ENCODE measurements at regions not wholly inside any gene's neighbourhood (a gene's known extent, or its start where the extent isn't known, plus 50 kb on each side); places are given as distances from the start of the nearest gene placed in this dataset.

DNA sequence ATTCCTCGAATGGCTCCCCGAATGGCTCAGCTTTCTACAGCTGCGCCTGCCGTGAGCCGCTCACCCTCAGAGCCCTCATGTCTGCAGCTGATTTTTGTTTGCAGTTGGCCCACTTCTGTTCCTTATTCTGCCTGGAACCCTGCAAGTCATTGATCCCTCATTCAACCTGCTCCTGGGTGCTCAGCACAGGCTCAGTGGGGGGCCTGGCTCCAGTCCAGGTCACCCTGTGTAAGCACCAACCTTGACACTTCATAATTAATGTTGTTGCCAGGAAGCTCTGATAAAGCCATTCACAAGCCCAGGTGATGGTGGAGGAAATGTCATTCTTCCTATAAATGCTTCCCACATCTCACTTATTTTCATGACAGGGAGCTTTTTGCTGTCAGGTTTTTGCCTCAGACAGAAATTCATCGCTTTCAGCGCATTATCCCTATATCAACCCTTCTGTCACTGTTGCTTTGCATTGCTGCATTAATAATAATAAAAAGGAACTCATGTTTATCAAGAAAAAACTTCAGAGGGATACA is 85.7 kb downstream of the F11 start:
- DNase-seq: no peak

DNA sequence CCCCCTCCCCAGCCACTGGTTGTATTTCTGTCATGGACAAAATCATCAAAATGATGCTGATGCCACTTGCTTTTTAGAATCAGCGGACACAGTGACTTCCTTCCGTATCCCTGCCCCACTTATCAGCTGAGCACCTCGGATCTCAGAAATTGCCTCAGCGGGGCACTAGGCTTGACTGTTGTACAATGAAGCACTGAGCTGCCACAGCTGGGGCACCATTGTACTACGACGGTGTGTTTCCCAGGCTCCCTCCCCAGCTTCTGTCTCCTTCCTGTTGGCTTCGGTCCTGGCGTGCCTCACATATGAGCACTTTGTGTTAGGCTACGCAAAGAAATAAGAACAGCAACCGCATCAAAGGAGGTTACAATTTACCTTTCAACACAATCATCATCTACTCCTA is 82.4 kb downstream of the F11 start:
- DNase-seq: no peak

DNA sequence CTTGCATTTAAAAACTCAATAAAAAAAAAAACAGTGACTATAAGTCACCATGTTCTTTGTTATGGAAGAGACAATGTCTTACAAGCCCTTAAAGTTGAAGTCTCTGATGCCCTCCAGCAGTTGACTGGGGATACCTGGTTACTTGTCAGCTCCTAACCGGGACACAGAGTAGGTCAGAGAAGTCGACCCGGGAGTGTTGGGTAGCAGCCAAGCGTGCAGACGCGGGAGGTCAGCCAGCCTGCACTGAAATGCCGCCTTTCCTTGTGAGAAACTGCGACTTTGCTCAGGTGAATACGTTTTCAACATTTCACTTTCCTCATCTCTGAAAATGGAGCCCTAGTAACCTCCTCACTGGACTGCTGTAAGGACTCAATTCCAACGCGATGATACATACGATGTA is 81.8 kb downstream of the F11 start:
- DNase-seq: no peak

DNA sequence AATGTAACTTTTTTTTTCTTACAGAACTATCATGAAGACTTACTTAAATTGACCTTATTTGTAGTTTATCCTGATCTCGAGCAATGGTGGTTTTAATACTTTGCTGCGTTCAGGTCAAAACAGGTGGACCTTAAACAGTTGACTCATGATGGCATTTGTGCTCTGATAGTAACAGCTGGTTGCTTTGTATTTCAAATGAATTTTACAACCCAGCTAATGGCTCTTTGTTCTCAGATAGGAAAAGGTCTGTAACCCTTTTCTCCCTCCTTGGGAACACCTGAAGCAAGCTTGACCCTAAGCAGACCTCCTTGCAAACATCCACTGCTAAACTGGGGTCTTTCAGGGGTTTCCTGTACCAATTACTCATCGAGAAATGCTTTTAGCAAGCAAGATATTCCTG is 79.2 kb downstream of the F11 start:
- no peak for DNase-seq

DNA sequence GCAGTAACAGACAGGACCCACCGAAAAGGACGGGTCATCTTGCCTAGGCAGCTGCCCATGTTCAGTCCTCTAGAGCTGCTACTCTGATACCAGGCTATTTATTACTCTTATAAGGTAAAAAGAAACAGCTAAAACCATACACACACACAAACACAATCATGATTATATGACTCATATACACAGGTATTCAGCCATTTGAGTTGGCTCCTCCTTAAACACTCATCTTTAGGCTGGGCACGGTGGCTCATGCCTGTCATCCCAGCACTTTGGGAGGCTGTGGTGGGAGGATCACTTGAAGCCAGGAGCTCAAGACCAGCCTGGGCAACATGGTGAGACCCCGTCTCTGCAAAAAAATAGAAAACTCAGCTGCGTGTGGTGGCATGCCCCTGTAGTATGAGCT is 76.6 kb downstream of the F11 start:
- no peak for DNase-seq

DNA sequence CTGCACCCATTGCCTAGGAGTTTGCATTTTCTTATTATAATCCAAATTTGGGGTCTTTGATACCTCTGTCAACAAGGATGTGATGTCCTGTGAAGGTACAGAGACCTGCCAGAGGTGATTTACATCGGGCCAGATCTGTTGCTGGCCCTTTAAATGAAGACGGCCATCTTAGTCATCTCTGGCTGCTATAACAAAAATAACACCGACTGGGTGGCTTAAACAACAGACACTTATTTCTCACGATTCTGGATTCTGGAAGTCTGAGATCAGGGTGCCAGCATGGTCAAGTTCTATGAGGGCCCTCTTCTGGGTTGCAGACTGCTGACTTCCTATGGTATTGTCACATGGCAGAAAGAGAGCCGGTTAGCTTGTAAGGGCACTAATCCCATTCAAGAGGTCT is 75.7 kb downstream of the F11 start:
- DNase-seq: no peak

Data from CD4-positive, alpha-beta T cell treated with Interleukin-17A for 1 hour (primary cell).